OCI-LY3 (cell line): ENCODE measurements at regions not wholly inside any gene's neighbourhood (a gene's known extent, or its start where the extent isn't known, plus 50 kb on each side); places are given as distances from the start of the nearest gene placed in this dataset.

Experiments used
- EZH2phosphoT487 ChIP-seq: fragments of 200-600 bp; shearing (Covaris generic); IDR thresholded peaks from 2 replicates; pipeline ENCODE4 v1.6.1; 2018; ENCODE audit warnings: antibody characterized with exemption, mixed run types, low read depth
- TF ChIP-seq, protein P1 (sequence below): fragments of 200-600, 300-600 bp; sonication (generic); IDR thresholded peaks from 2 replicates; pipeline ENCODE4 v1.5.1; 2014; ENCODE audit warnings: antibody characterized with exemption, low read length, low read depth

- TF ChIP-seq, protein P1, sequence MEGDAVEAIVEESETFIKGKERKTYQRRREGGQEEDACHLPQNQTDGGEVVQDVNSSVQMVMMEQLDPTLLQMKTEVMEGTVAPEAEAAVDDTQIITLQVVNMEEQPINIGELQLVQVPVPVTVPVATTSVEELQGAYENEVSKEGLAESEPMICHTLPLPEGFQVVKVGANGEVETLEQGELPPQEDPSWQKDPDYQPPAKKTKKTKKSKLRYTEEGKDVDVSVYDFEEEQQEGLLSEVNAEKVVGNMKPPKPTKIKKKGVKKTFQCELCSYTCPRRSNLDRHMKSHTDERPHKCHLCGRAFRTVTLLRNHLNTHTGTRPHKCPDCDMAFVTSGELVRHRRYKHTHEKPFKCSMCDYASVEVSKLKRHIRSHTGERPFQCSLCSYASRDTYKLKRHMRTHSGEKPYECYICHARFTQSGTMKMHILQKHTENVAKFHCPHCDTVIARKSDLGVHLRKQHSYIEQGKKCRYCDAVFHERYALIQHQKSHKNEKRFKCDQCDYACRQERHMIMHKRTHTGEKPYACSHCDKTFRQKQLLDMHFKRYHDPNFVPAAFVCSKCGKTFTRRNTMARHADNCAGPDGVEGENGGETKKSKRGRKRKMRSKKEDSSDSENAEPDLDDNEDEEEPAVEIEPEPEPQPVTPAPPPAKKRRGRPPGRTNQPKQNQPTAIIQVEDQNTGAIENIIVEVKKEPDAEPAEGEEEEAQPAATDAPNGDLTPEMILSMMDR: no peak
- TF ChIP-seq EZH2phosphoT487: no peak
Observed at GRCh38 chr20:56117350-56117749, 112.0 kb upstream of the CBLN4 start.
